ENCODE measurements at regions not wholly inside any gene's neighbourhood (a gene's known extent, or its start where the extent isn't known, plus 50 kb on each side); places are given as distances from the start of the nearest gene placed in this dataset.

DNA sequence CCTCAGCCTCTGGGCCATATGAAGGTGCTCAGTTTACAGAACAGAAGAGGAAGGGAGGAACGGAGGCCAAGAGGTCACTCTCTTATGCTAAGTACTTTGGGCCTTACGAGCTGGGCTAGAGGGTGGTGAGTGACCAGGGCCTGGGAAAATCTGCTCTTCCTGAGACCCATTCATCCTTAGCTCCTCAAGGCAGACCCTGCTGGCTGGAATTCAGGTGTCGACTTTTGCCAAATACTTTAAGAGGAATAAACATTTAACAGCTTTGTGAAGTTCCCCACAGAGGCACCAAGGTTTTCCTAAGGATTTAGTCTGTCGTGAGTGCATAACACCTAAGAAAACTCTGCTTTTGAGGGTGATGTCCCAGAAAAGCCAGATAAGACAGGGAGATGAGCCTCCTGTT is 129.7 kb upstream of the SIX2 start:
- DNase-seq, result no peak
- 58 to 62% (median 59%) methylated on average over 4 of the region's 4 CpGs for WGBS, 3 donors

DNA sequence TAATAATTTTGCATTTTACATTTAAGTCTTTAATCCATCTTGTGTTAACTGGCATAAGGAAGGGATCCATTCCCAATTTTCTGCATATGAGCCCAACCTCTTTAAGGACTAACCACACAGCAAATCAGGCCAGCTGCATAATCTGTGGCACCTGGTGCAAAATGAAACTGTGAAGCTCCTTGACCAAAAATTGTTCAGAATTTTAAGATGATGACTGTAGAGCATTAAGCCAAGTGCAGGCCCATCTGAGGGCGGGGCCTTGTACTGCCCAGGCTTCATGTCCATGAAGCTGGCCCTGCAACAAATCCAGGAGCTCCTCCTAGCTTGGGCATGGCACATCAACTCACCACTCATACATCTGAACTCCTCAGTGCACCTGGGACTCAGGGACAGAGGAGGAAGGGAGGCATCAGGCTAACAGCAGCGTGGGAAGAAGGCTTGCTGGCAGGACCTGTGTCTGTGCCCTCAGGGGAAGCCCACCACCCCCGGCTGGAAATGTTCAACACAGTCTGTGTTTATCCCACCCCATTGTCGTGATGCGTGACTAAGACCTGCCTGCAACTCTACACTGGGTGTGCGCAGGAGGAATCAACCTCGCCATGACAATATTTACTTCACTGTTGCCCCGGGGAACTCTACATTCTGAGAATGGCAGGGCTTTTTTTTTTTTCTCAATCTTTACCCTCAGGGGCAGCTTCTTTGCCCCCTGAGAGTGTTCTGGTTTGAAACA is 128.9 kb upstream of the SIX2 start:
- WGBS, 3 donors, result 89 to 92% (median 91%) methylated on average over 8 of the region's 8 CpGs
- H3K36me3 ChIP-seq, result no peaks in the 10 kb centered on the region
- H3K4me3 ChIP-seq, result no peak overlapping the region
- intact Hi-C loops (cut with DNase I), result no loop called here
- DNase-seq, result no peak
- no peaks in the 10 kb centered on the region for H3K4me1 ChIP-seq (ENCODE audit: insufficient read depth)
- no peaks in the 10 kb centered on the region for H3K27me3 ChIP-seq
- TF ChIP-seq POLR2A (IDR thresholded peaks at IDR 0.05) (no peak), EP300 (IDR thresholded peaks at IDR 0.05) (no peak)
- TF ChIP-seq, protein P1, sequence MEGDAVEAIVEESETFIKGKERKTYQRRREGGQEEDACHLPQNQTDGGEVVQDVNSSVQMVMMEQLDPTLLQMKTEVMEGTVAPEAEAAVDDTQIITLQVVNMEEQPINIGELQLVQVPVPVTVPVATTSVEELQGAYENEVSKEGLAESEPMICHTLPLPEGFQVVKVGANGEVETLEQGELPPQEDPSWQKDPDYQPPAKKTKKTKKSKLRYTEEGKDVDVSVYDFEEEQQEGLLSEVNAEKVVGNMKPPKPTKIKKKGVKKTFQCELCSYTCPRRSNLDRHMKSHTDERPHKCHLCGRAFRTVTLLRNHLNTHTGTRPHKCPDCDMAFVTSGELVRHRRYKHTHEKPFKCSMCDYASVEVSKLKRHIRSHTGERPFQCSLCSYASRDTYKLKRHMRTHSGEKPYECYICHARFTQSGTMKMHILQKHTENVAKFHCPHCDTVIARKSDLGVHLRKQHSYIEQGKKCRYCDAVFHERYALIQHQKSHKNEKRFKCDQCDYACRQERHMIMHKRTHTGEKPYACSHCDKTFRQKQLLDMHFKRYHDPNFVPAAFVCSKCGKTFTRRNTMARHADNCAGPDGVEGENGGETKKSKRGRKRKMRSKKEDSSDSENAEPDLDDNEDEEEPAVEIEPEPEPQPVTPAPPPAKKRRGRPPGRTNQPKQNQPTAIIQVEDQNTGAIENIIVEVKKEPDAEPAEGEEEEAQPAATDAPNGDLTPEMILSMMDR (IDR thresholded peaks at IDR 0.05), result no peak
- H3K9me3 ChIP-seq, result no peaks in the 10 kb centered on the region
- no peak overlapping the region for H3K27ac ChIP-seq

More for the DNA sequence above, 129.7 kb upstream of the SIX2 start:
- H3K4me1 ChIP-seq (ENCODE audit: insufficient read depth), result no peaks in the 10 kb centered on the region
- no peak overlapping the region for H3K4me3 ChIP-seq
- no peak for TF ChIP-seq POLR2A (IDR thresholded peaks at IDR 0.05)
- no peak for TF ChIP-seq EP300 (IDR thresholded peaks at IDR 0.05)
- TF ChIP-seq, protein P1 (IDR thresholded peaks at IDR 0.05), result no peak
- no peaks in the 10 kb centered on the region for H3K27me3 ChIP-seq
- H3K36me3 ChIP-seq, result no peaks in the 10 kb centered on the region
- no peaks in the 10 kb centered on the region for H3K9me3 ChIP-seq
- intact Hi-C loops (cut with DNase I), result no loop called here
- no peak overlapping the region for H3K27ac ChIP-seq

DNA sequence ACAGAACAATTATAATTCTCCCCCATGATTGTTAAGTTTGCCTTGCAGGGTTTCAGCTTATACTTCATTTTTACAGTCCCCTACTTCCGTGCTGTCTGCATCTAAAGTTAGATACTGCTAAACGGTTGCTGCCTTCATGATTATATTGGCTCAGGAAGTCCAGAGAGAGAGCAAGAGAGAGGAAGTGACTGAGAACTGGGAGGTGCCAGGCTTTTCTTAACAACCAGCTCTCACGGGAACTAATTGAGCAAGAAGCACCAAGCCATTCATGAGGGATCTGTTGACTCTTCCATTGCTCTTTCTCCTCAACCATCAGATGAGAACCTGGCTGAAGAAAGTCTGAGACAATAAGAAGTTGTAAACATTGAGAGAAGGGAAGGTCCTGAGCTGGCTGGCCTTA is 125.5 kb upstream of the SIX2 start:
- no peaks in the 10 kb centered on the region for H3K9me3 ChIP-seq
- 24 to 35% (median 26%) methylated on average over 3 of the region's 3 CpGs for WGBS, 3 donors
- no peak for DNase-seq
- H3K27me3 ChIP-seq, result no peaks in the 10 kb centered on the region
- intact Hi-C loops (cut with DNase I), result no loop called here
- no peaks in the 10 kb centered on the region for H3K36me3 ChIP-seq
- H3K27ac ChIP-seq, result no peak overlapping the region
- no peak overlapping the region for H3K4me3 ChIP-seq
- no peaks in the 10 kb centered on the region for H3K4me1 ChIP-seq (ENCODE audit: insufficient read depth)
- TF ChIP-seq EP300 (IDR thresholded peaks at IDR 0.05) (no peak), POLR2A (IDR thresholded peaks at IDR 0.05) (no peak)
- TF ChIP-seq, protein P1 (IDR thresholded peaks at IDR 0.05), result no peak

DNA sequence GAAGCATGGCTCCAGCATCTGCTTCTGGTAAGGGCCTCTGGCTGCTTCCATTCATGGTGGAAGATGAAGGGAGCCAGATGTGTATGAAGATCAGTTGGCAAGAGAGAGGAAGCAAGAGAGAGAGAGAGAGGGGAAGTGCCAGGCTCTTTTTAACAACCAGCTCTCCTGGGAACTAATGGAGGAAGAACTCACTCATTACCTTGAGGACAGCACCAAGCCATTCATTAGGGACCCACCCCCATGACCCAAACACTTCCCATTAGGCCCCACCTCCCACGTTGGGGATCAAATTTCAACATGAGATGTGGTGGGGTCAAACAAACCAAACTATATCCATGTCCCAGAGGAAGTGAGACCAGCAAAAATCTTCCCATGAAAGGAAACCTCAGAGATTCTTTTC is 124.8 kb upstream of the SIX2 start:
- Histone ChIP-seq H3K27me3 (no peaks in the 10 kb centered on the region), H3K36me3 (no peaks in the 10 kb centered on the region), H3K4me1 (ENCODE audit: insufficient read depth) (no peaks in the 10 kb centered on the region), H3K4me3 (no peak overlapping the region), H3K27ac (no peak overlapping the region), H3K9me3 (no peaks in the 10 kb centered on the region)
- DNase-seq, result no peak
- WGBS, 3 donors, result 3 to 15% (median 7%) methylated on average over 1 of the region's 1 CpG
- TF ChIP-seq, protein P1 (IDR thresholded peaks at IDR 0.05), result no peak
- intact Hi-C loops (cut with DNase I), result no loop called here

All from ovary (tissue), 7 donors.